ENCODE measurements at regions not wholly inside any gene's neighbourhood (a gene's known extent, or its start where the extent isn't known, plus 50 kb on each side); places are given as distances from the start of the nearest gene placed in this dataset.
"Not testable (repeated sequence)": the region's sequence is repeated elsewhere in the genome, so short reads cannot be mapped to it uniquely, and the experiment has no call there.

DNA sequence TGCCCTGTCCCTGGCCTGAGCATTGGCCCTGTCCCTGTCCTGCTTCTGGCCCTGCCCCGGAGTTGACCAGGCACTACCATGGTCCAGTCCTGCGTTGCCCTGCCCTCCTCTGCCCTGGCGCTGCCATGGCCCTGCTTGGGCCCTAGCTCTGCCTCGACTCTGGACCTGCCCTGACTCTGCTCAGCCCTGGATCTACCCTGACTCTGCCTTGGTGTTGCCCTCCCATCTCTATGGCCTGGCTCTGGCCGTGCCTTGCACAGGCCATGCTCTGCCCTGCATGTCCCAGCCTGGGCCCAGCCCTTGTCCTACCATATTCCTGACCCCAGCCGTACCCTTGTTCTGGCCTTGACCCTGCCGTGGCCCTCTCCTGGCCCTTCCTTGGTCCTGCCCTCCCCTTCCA lies 235.7 kb downstream of the GOLGA6L6 start:
- not testable (repeated sequence) for TF ChIP-seq POLR2A (IDR thresholded peaks at IDR 0.05)
- TF ChIP-seq, protein P1, sequence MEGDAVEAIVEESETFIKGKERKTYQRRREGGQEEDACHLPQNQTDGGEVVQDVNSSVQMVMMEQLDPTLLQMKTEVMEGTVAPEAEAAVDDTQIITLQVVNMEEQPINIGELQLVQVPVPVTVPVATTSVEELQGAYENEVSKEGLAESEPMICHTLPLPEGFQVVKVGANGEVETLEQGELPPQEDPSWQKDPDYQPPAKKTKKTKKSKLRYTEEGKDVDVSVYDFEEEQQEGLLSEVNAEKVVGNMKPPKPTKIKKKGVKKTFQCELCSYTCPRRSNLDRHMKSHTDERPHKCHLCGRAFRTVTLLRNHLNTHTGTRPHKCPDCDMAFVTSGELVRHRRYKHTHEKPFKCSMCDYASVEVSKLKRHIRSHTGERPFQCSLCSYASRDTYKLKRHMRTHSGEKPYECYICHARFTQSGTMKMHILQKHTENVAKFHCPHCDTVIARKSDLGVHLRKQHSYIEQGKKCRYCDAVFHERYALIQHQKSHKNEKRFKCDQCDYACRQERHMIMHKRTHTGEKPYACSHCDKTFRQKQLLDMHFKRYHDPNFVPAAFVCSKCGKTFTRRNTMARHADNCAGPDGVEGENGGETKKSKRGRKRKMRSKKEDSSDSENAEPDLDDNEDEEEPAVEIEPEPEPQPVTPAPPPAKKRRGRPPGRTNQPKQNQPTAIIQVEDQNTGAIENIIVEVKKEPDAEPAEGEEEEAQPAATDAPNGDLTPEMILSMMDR (IDR thresholded peaks at IDR 0.05), result not testable (repeated sequence)
